ENCODE measurements at regions not wholly inside any gene's neighbourhood (a gene's known extent, or its start where the extent isn't known, plus 50 kb on each side); places are given as distances from the start of the nearest gene placed in this dataset.

DNA sequence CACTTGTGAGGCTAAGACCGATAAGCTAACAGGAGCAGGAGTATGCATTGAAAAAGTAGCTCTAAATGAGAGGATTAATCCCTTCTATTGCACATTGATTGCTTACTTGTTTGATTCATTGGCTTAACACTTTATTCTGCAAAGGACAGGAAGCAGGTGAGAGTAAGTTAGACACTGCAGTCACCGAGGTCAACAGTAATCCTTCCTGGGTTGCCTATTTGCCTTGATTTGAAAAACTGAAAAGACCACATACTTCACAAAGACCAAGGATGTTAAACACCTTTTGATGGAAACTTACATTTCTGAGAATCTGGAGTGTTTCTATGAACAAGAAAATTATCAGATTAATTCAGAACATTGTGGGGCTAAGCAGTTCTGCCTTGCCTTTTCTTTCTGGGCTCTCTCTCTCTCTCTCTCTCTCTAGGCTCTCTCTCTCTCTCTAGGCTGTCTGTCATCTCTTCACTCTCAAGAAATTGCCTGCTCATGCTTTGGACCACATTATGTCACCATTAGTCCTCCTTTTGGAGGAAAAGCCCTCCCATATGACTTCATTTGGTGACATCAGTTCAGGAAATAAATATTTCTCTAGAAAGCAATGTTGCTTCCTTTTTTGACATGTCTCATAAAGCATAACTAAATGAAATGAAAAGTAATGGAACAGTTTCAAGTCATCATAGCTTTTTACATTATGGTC lies 103.8 kb downstream of the TNFSF18 start:
- Histone ChIP-seq H3K4me2 (ENCODE audit: unreplicated experiment) (no peak overlapping the region), H2AFZ (no peak overlapping the region), H3K36me3 (ENCODE audit: low read depth) (no peaks in the 10 kb centered on the region), H3K79me2 (ENCODE audit: insufficient read depth) (no peaks in the 10 kb centered on the region), H4K20me1 (ENCODE audit: insufficient read depth) (no peaks in the 10 kb centered on the region), H3K27me3 (replicated peaks; ENCODE audit: insufficient read depth) (no peaks in the 10 kb centered on the region), H3K4me3 (no peak overlapping the region), H3F3A (ENCODE audit: insufficient read depth) (peaks cover 29% of the 10 kb centered on the region), H3K9me3 (ENCODE audit: low read depth) (no peaks in the 10 kb centered on the region), H3K27ac (no peak overlapping the region), H3K9me2 (ENCODE audit: insufficient read depth) (no peaks in the 10 kb centered on the region), H3K9ac (no peak overlapping the region), H3K4me1 (ENCODE audit: insufficient read depth) (peaks cover 35% of the 10 kb centered on the region)
- 97 to 98% methylated on average over 2 of the region's 2 CpGs for WGBS, 2 experiments (ENCODE audit: low coverage in 1 of 2, low lambda C conversion rate in 2 of 2, missing lambda C conversion rate in 2 of 2)
- TF ChIP-seq EZH2 (IDR thresholded peaks at IDR 0.05; ENCODE audit: insufficient read depth, poor library complexity, severe bottlenecking) (no peak), EZH2phosphoT487 (IDR thresholded peaks at IDR 0.05; ENCODE audit: insufficient read depth, low read depth) (no peak)
- in situ Hi-C loops (cut with MboI), result no loop called here
- peak; percentile 67 for DNase-seq

GRCh38 chr1:172948457-172948856 lies 102.3 kb downstream of the TNFSF18 start:
- H3K9me2 ChIP-seq (ENCODE audit: insufficient read depth), result no peaks in the 10 kb centered on the region
- no peak overlapping the region for H2AFZ ChIP-seq
- no peaks in the 10 kb centered on the region for H3K27me3 ChIP-seq (replicated peaks; ENCODE audit: insufficient read depth)
- no peaks in the 10 kb centered on the region for H4K20me1 ChIP-seq (ENCODE audit: insufficient read depth)
- in situ Hi-C loops (cut with MboI), result no loop called here
- peak; percentile 95 for DNase-seq
- H3K27ac ChIP-seq, result peak overlapping the region; percentile 58
- H3K4me2 ChIP-seq (ENCODE audit: unreplicated experiment), result peak overlapping the region; percentile 55
- H3K9me3 ChIP-seq (ENCODE audit: low read depth), result no peaks in the 10 kb centered on the region
- H3K4me1 ChIP-seq (ENCODE audit: insufficient read depth), result peaks cover 36% of the 10 kb centered on the region
- 6 to 7% methylated on average over 1 of the region's 1 CpG for WGBS, 2 experiments (ENCODE audit: low coverage in 1 of 2, low lambda C conversion rate in 2 of 2, missing lambda C conversion rate in 2 of 2)
- H3F3A ChIP-seq (ENCODE audit: insufficient read depth), result peaks cover 37% of the 10 kb centered on the region
- no peak overlapping the region for H3K9ac ChIP-seq
- TF ChIP-seq EZH2phosphoT487 (IDR thresholded peaks at IDR 0.05; ENCODE audit: insufficient read depth, low read depth) (no peak), EZH2 (IDR thresholded peaks at IDR 0.05; ENCODE audit: insufficient read depth, poor library complexity, severe bottlenecking) (no peak)
- H3K36me3 ChIP-seq (ENCODE audit: low read depth), result no peaks in the 10 kb centered on the region
- no peaks in the 10 kb centered on the region for H3K79me2 ChIP-seq (ENCODE audit: insufficient read depth)
- H3K4me3 ChIP-seq, result no peak overlapping the region

- Histone ChIP-seq H3K4me1 (ENCODE audit: insufficient read depth) (peaks cover 36% of the 10 kb centered on the region), H3F3A (ENCODE audit: insufficient read depth) (peaks cover 37% of the 10 kb centered on the region), H3K9ac (no peak overlapping the region), H3K4me2 (ENCODE audit: unreplicated experiment) (no peak overlapping the region), H3K9me3 (ENCODE audit: low read depth) (no peaks in the 10 kb centered on the region), H3K79me2 (ENCODE audit: insufficient read depth) (no peaks in the 10 kb centered on the region), H3K27me3 (replicated peaks; ENCODE audit: insufficient read depth) (no peaks in the 10 kb centered on the region), H3K4me3 (no peak overlapping the region), H4K20me1 (ENCODE audit: insufficient read depth) (no peaks in the 10 kb centered on the region), H3K36me3 (ENCODE audit: low read depth) (no peaks in the 10 kb centered on the region), H2AFZ (no peak overlapping the region), H3K27ac (no peak overlapping the region), H3K9me2 (ENCODE audit: insufficient read depth) (no peaks in the 10 kb centered on the region)
- TF ChIP-seq EZH2 (IDR thresholded peaks at IDR 0.05; ENCODE audit: insufficient read depth, poor library complexity, severe bottlenecking) (no peak), EZH2phosphoT487 (IDR thresholded peaks at IDR 0.05; ENCODE audit: insufficient read depth, low read depth) (no peak)
- in situ Hi-C loops (cut with MboI), result no loop called here
- no peak for DNase-seq
- WGBS, 2 experiments (ENCODE audit: low coverage in 1 of 2, low lambda C conversion rate in 2 of 2, missing lambda C conversion rate in 2 of 2), result 91 to 94% methylated on average over 4 of the region's 4 CpGs
Observed at GRCh38 chr1:172949096-172949495, 101.6 kb downstream of the TNFSF18 start.

GRCh38 chr1:172950528-172950927 lies 100.2 kb downstream of the TNFSF18 start:
- no peak overlapping the region for H3K4me2 ChIP-seq (ENCODE audit: unreplicated experiment)
- H3K9me3 ChIP-seq (ENCODE audit: low read depth), result no peaks in the 10 kb centered on the region
- H3F3A ChIP-seq (ENCODE audit: insufficient read depth), result peaks cover 47% of the 10 kb centered on the region
- peaks cover 47% of the 10 kb centered on the region for H3K4me1 ChIP-seq (ENCODE audit: insufficient read depth)
- no peak for DNase-seq
- no peaks in the 10 kb centered on the region for H3K9me2 ChIP-seq (ENCODE audit: insufficient read depth)
- no peak overlapping the region for H3K9ac ChIP-seq
- no peaks in the 10 kb centered on the region for H3K79me2 ChIP-seq (ENCODE audit: insufficient read depth)
- H2AFZ ChIP-seq, result no peak overlapping the region
- no peak overlapping the region for H3K4me3 ChIP-seq
- in situ Hi-C loops (cut with MboI), result no loop called here
- H3K27me3 ChIP-seq (replicated peaks; ENCODE audit: insufficient read depth), result no peaks in the 10 kb centered on the region
- no peaks in the 10 kb centered on the region for H3K36me3 ChIP-seq (ENCODE audit: low read depth)
- 93 to 100% methylated on average over 2 of the region's 2 CpGs for WGBS, 2 experiments (ENCODE audit: low coverage in 1 of 2, low lambda C conversion rate in 2 of 2, missing lambda C conversion rate in 2 of 2)
- TF ChIP-seq EZH2phosphoT487 (IDR thresholded peaks at IDR 0.05; ENCODE audit: insufficient read depth, low read depth) (no peak), EZH2 (IDR thresholded peaks at IDR 0.05; ENCODE audit: insufficient read depth, poor library complexity, severe bottlenecking) (no peak)
- no peaks in the 10 kb centered on the region for H4K20me1 ChIP-seq (ENCODE audit: insufficient read depth)
- no peak overlapping the region for H3K27ac ChIP-seq

All from GM23248 (cell line).